Calu3 (cell line): ENCODE measurements at regions not wholly inside any gene's neighbourhood (a gene's known extent, or its start where the extent isn't known, plus 50 kb on each side); places are given as distances from the start of the nearest gene placed in this dataset.

ENCODE experiments used
- BruUV-seq: library from RNA; stranded (reverse); fragments of 400-500 nt; replicated peaks from 2 replicates; lab custom pipeline; 2021; lab: Mats Ljungman, UMichigan
- CTCF ChIA-PET: fragments of 300-600 bp; sonication (Branson Sonifier 250); formaldehyde crosslinking; loops from one replicate; lab custom pipeline; 2022; ENCODE audit warnings: antibody characterized with exemption; lab: Charles Lee
- DNase-seq: peaks from one replicate; pipeline ENCODE4 v3.0.0; 2022
- H3K27ac Mint-ChIP-seq: one replicate; pipeline ENCODE4 v1.8.0; 2022; ENCODE audit warnings: mixed read lengths; ENCODE audit not compliant: unreplicated experiment
- H3K27me3 Mint-ChIP-seq: one replicate; pipeline ENCODE4 v1.8.0; 2022; ENCODE audit warnings: mixed read lengths; ENCODE audit not compliant: unreplicated experiment
- H3K36me3 Mint-ChIP-seq: one replicate; pipeline ENCODE4 v1.8.0; 2022; ENCODE audit warnings: mild to moderate bottlenecking, moderate library complexity, mixed read lengths; ENCODE audit not compliant: insufficient read depth, unreplicated experiment
- H3K4me1 Mint-ChIP-seq: one replicate; pipeline ENCODE4 v1.8.0; 2022; ENCODE audit warnings: mild to moderate bottlenecking, low read depth, mixed read lengths; ENCODE audit not compliant: unreplicated experiment
- H3K4me3 Mint-ChIP-seq: one replicate; pipeline ENCODE4 v1.8.0; 2022; ENCODE audit warnings: mild to moderate bottlenecking, low read depth, moderate library complexity, mixed read lengths; ENCODE audit not compliant: unreplicated experiment
- H3K9me3 Mint-ChIP-seq: one replicate; pipeline ENCODE4 v1.8.0; 2022; ENCODE audit warnings: low read depth, mixed read lengths; ENCODE audit not compliant: unreplicated experiment
- CTCF ChIP-seq: fragments of 200-600 bp; IDR thresholded peaks from one replicate; pipeline ENCODE4 v1.8.0; 2022; ENCODE audit warnings: antibody characterized with exemption; ENCODE audit not compliant: unreplicated experiment
- intact Hi-C: fragments of 100-400 bp; cut with micrococcal nuclease; formaldehyde crosslinking; loops from one replicate; pipeline ENCODE4 v1.10.0; 2022; ENCODE audit not compliant: unreplicated experiment

GRCh38 chr3:18224426-18224825 lies 200.7 kb downstream of the SATB1 start:
- CTCF ChIA-PET, result no interaction called here
- BruUV-seq, result no TSS peak
- no peak for TF ChIP-seq CTCF

GRCh38 chr3:18223974-18224373 lies 201.2 kb downstream of the SATB1 start:
- no peaks in the 10 kb centered on the region for H3K27me3 Mint-ChIP-seq
- no peak overlapping the region for H3K4me3 Mint-ChIP-seq
- CTCF ChIA-PET, result no interaction called here
- no peak overlapping the region for H3K27ac Mint-ChIP-seq
- TF ChIP-seq CTCF, result no peak
- H3K9me3 Mint-ChIP-seq, result no peaks in the 10 kb centered on the region
- DNase-seq, result no peak
- no peaks in the 10 kb centered on the region for H3K36me3 Mint-ChIP-seq
- intact Hi-C loops, result no loop called here
- no peaks in the 10 kb centered on the region for H3K4me1 Mint-ChIP-seq
- BruUV-seq, result no TSS peak

More at GRCh38 chr3:18224426-18224825, 200.7 kb downstream of the SATB1 start:
- intact Hi-C loops, result no loop called here
- no peaks in the 10 kb centered on the region for H3K27me3 Mint-ChIP-seq
- H3K4me3 Mint-ChIP-seq, result no peak overlapping the region
- H3K9me3 Mint-ChIP-seq, result no peaks in the 10 kb centered on the region
- no peak for DNase-seq
- no peaks in the 10 kb centered on the region for H3K4me1 Mint-ChIP-seq
- no peak overlapping the region for H3K27ac Mint-ChIP-seq
- H3K36me3 Mint-ChIP-seq, result no peaks in the 10 kb centered on the region

GRCh38 chr3:18223571-18223970 lies 201.6 kb downstream of the SATB1 start:
- BruUV-seq, result no TSS peak
- H3K4me1 Mint-ChIP-seq, result no peaks in the 10 kb centered on the region
- CTCF ChIA-PET, result no interaction called here
- no peak for TF ChIP-seq CTCF
- DNase-seq, result no peak
- no peaks in the 10 kb centered on the region for H3K36me3 Mint-ChIP-seq
- no peak overlapping the region for H3K4me3 Mint-ChIP-seq
- no peak overlapping the region for H3K27ac Mint-ChIP-seq
- no peaks in the 10 kb centered on the region for H3K9me3 Mint-ChIP-seq
- H3K27me3 Mint-ChIP-seq, result no peaks in the 10 kb centered on the region
- intact Hi-C loops, result no loop called here

- no TSS peak for BruUV-seq
- Mint-ChIP-seq H3K27me3 (no peaks in the 10 kb centered on the region), H3K27ac (no peak overlapping the region), H3K4me3 (no peak overlapping the region), H3K36me3 (no peaks in the 10 kb centered on the region), H3K4me1 (no peaks in the 10 kb centered on the region), H3K9me3 (no peaks in the 10 kb centered on the region)
- DNase-seq, result no peak
- CTCF ChIA-PET, result interaction anchor here (0.8 kb wide), 1 partner anchor 61 kb away, joined by 3 read pairs; no protein-coding TSS in a partner anchor
- intact Hi-C loops, result no loop called here
- no peak for TF ChIP-seq CTCF
These were observed 202.5 kb downstream of the SATB1 start for GRCh38 chr3:18222686-18223085.
